ENCODE measurements at regions not wholly inside any gene's neighbourhood (a gene's known extent, or its start where the extent isn't known, plus 50 kb on each side); places are given as distances from the start of the nearest gene placed in this dataset.

DNA sequence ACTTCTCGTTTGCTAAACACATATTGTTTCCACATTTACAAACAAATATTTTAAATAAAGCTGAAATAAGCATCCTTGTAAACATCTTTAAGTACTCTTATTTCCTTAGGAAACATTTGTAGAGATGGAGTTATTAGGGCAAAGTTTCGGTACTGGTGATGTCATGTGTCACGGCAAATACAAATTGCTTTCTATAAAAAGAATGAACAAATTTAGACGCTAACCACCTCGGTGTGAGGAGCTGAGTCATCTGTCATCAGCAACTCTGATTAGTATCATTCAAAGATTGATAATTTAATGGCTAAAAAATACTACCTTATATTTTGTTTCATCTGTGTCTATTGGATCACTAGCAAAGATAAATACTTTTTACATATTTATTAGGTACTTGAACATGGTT lies 982.0 kb downstream of the VRK1 start:
- no peak overlapping the region for H3K9ac ChIP-seq
- H3K36me3 ChIP-seq, result no peaks in the 10 kb centered on the region
- H3K4me2 ChIP-seq, result no peak overlapping the region
- peaks cover 0 to 21% (median 14%) of the 10 kb centered on the region in 10 experiments; a peak in 13 of 20 replicates for H3K4me1 ChIP-seq
- TF ChIP-seq Cebpa-rat (IDR thresholded peaks at IDR 0.05), result no peak
- H3K4me3 ChIP-seq, result no peak overlapping the region
- H3K27ac ChIP-seq, result no peak overlapping the region
- H4K20me1 ChIP-seq, result no peaks in the 10 kb centered on the region
- no peaks in the 10 kb centered on the region for H3K9me3 ChIP-seq (replicated peaks in 1 of 11)
- H3K27me3 ChIP-seq, result no peaks in the 10 kb centered on the region

- no peaks in the 10 kb centered on the region for H4K20me1 ChIP-seq
- no peak overlapping the region for H3K9ac ChIP-seq
- no peaks in the 10 kb centered on the region for H3K9me3 ChIP-seq (replicated peaks in 1 of 11)
- H3K36me3 ChIP-seq, result no peaks in the 10 kb centered on the region
- no peak overlapping the region for H3K27ac ChIP-seq
- no peaks in the 10 kb centered on the region for H3K27me3 ChIP-seq
- H3K4me1 ChIP-seq, result peaks cover 0 to 21% (median 14%) of the 10 kb centered on the region in 10 experiments; a peak in 13 of 20 replicates
- no peak overlapping the region for H3K4me2 ChIP-seq
- TF ChIP-seq Cebpa-rat (IDR thresholded peaks at IDR 0.05), result no peak
- no peak overlapping the region for H3K4me3 ChIP-seq
These were observed 983.6 kb downstream of the VRK1 start for GRCh38 chr14:97780804-97781203.

GRCh38 chr14:97781961-97782360 lies 984.8 kb downstream of the VRK1 start:
- Histone ChIP-seq H3K4me3 (no peak overlapping the region), H3K9me3 (replicated peaks in 1 of 11) (no peaks in the 10 kb centered on the region), H4K20me1 (no peaks in the 10 kb centered on the region), H3K27ac (no peak overlapping the region), H3K27me3 (no peaks in the 10 kb centered on the region), H3K9ac (no peak overlapping the region), H3K4me2 (no peak overlapping the region), H3K36me3 (no peaks in the 10 kb centered on the region), H3K4me1 (peaks cover 0 to 15% (median 11%) of the 10 kb centered on the region in 10 experiments; a peak in 13 of 20 replicates)
- TF ChIP-seq Cebpa-rat (IDR thresholded peaks at IDR 0.05), result no peak

GRCh38 chr14:97782871-97783414 lies 985.8 kb downstream of the VRK1 start:
- H3K36me3 ChIP-seq, result no peaks in the 10 kb centered on the region
- no peak overlapping the region for H3K27ac ChIP-seq
- H4K20me1 ChIP-seq, result no peaks in the 10 kb centered on the region
- no peak overlapping the region for H3K4me2 ChIP-seq
- H3K9ac ChIP-seq, result no peak overlapping the region
- TF ChIP-seq Cebpa-rat (IDR thresholded peaks at IDR 0.05), result no peak
- no peak overlapping the region for H3K4me3 ChIP-seq
- H3K4me1 ChIP-seq, result peaks cover 0 to 5% (median 1%) of the 10 kb centered on the region in 10 experiments; a peak in 8 of 20 replicates
- H3K9me3 ChIP-seq (replicated peaks in 1 of 11), result no peaks in the 10 kb centered on the region
- no peaks in the 10 kb centered on the region for H3K27me3 ChIP-seq

GRCh38 chr14:97785495-97785894 lies 988.3 kb downstream of the VRK1 start:
- no peak overlapping the region for H3K9ac ChIP-seq
- H3K36me3 ChIP-seq, result no peaks in the 10 kb centered on the region
- no peaks in the 10 kb centered on the region for H4K20me1 ChIP-seq
- no peak overlapping the region for H3K4me2 ChIP-seq
- H3K9me3 ChIP-seq (replicated peaks in 1 of 11), result no peaks in the 10 kb centered on the region
- no peaks in the 10 kb centered on the region for H3K4me1 ChIP-seq
- no peaks in the 10 kb centered on the region for H3K27me3 ChIP-seq
- no peak for TF ChIP-seq Cebpa-rat (IDR thresholded peaks at IDR 0.05)
- H3K4me3 ChIP-seq, result no peak overlapping the region
- no peak overlapping the region for H3K27ac ChIP-seq

- H3K4me1 ChIP-seq, result no peaks in the 10 kb centered on the region
- H3K4me3 ChIP-seq, result no peak overlapping the region
- H3K27ac ChIP-seq, result no peak overlapping the region
- no peak for TF ChIP-seq Cebpa-rat (IDR thresholded peaks at IDR 0.05)
- no peaks in the 10 kb centered on the region for H4K20me1 ChIP-seq
- H3K36me3 ChIP-seq, result no peaks in the 10 kb centered on the region
- no peak overlapping the region for H3K9ac ChIP-seq
- H3K9me3 ChIP-seq (replicated peaks in 1 of 11), result no peaks in the 10 kb centered on the region
- no peaks in the 10 kb centered on the region for H3K27me3 ChIP-seq
- no peak overlapping the region for H3K4me2 ChIP-seq
These were observed 991.2 kb downstream of the VRK1 start for GRCh38 chr14:97788364-97788763.

- no peaks in the 10 kb centered on the region for H4K20me1 ChIP-seq
- H3K36me3 ChIP-seq, result no peaks in the 10 kb centered on the region
- TF ChIP-seq Cebpa-rat (IDR thresholded peaks at IDR 0.05), result no peak
- H3K27me3 ChIP-seq, result no peaks in the 10 kb centered on the region
- no peak overlapping the region for H3K27ac ChIP-seq
- no peak overlapping the region for H3K4me3 ChIP-seq
- H3K9me3 ChIP-seq (replicated peaks in 1 of 11), result no peaks in the 10 kb centered on the region
- no peak overlapping the region for H3K9ac ChIP-seq
- H3K4me2 ChIP-seq, result no peak overlapping the region
- H3K4me1 ChIP-seq, result no peaks in the 10 kb centered on the region
These were observed 991.8 kb downstream of the VRK1 start for GRCh38 chr14:97788846-97789526.

GRCh38 chr14:97791072-97791471 lies 993.9 kb downstream of the VRK1 start:
- Histone ChIP-seq H3K27ac (no peak overlapping the region), H3K9ac (no peak overlapping the region)

GRCh38 chr14:97791906-97792305 lies 994.7 kb downstream of the VRK1 start:
- Histone ChIP-seq H4K20me1 (no peaks in the 10 kb centered on the region), H3K27me3 (no peaks in the 10 kb centered on the region), H3K9me3 (replicated peaks in 1 of 11) (no peaks in the 10 kb centered on the region), H3K9ac (no peak overlapping the region), H3K4me2 (no peak overlapping the region), H3K36me3 (no peaks in the 10 kb centered on the region), H3K4me3 (no peak overlapping the region), H3K27ac (no peak overlapping the region), H3K4me1 (no peaks in the 10 kb centered on the region)
- TF ChIP-seq Cebpa-rat (IDR thresholded peaks at IDR 0.05), result no peak

More at GRCh38 chr14:97791072-97791471, 993.9 kb downstream of the VRK1 start:
- H3K9me3 ChIP-seq (replicated peaks in 1 of 11), result no peaks in the 10 kb centered on the region
- no peak for TF ChIP-seq Cebpa-rat (IDR thresholded peaks at IDR 0.05)
- H4K20me1 ChIP-seq, result no peaks in the 10 kb centered on the region
- no peak overlapping the region for H3K4me2 ChIP-seq
- no peaks in the 10 kb centered on the region for H3K27me3 ChIP-seq
- no peak overlapping the region for H3K4me3 ChIP-seq
- no peaks in the 10 kb centered on the region for H3K4me1 ChIP-seq
- H3K36me3 ChIP-seq, result no peaks in the 10 kb centered on the region

DNA sequence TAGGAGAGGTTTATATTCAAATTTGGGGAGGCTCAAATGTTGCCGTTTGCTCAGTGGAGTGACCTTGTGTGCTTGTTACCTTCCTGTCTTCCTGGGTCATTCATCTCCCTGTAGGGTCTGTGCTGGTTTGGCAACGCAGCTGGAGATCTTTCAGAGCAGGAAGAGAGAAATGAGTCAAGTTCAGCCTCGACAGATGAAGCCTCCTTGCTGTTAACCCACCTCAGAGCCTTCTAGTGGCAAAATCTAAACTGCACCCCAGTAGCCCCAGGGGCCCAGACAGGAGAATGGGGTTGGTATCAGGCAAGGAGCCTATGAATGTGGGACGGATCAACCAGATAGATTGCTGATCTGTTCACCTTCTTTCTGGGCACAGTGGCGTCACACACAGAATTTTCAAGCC lies 999.3 kb downstream of the VRK1 start:
- Histone ChIP-seq H3K9ac (no peak overlapping the region), H3K4me1 (no peaks in the 10 kb centered on the region), H4K20me1 (no peaks in the 10 kb centered on the region), H3K9me3 (replicated peaks in 1 of 11) (no peaks in the 10 kb centered on the region), H3K27ac (no peak overlapping the region), H3K27me3 (no peaks in the 10 kb centered on the region), H3K4me2 (no peak overlapping the region), H3K4me3 (no peak overlapping the region), H3K36me3 (no peaks in the 10 kb centered on the region)
- no peak for TF ChIP-seq Cebpa-rat (IDR thresholded peaks at IDR 0.05)

Data from BLaER1 treated with 17β-estradiol and CSF1 and Interleukin-3, amounts not matched to agents 10 nM and 100 nM (cell line).